Nephron progenitor cell (in vitro differentiated cells): ENCODE measurements at regions not wholly inside any gene's neighbourhood (a gene's known extent, or its start where the extent isn't known, plus 50 kb on each side); places are given as distances from the start of the nearest gene placed in this dataset.

Experiments
- DNase-seq: peaks from one replicate; pipeline ENCODE4 v3.0.0; 2021
- H3K27ac Mint-ChIP-seq: 2 replicates; pipeline ENCODE4 v1.8.0; 2021; ENCODE audit warnings: mild to moderate bottlenecking, moderate library complexity, mixed read lengths
- H3K27me3 Mint-ChIP-seq: 2 replicates; pipeline ENCODE4 v1.8.0; 2021; ENCODE audit warnings: mild to moderate bottlenecking, low read depth, mixed read lengths; ENCODE audit not compliant: poor library complexity
- H3K36me3 Mint-ChIP-seq: 2 replicates; pipeline ENCODE4 v1.8.0; 2021; ENCODE audit warnings: low read depth, mixed read lengths
- H3K4me1 Mint-ChIP-seq: 2 replicates; pipeline ENCODE4 v1.8.0; 2021; ENCODE audit warnings: mixed read lengths
- H3K4me3 Mint-ChIP-seq: 2 replicates; pipeline ENCODE4 v1.8.0; 2021; ENCODE audit warnings: mild to moderate bottlenecking, moderate library complexity, mixed read lengths
- H3K9me3 Mint-ChIP-seq: 2 replicates; pipeline ENCODE4 v1.8.0; 2021; ENCODE audit warnings: mild to moderate bottlenecking, moderate library complexity, mixed read lengths
- TF ChIP-seq, protein P1 (sequence below): fragments of 200-600 bp; sonication (generic); IDR thresholded peaks from 2 replicates; pipeline ENCODE4 v1.5.0; 2021; ENCODE audit warnings: antibody characterized with exemption

DNA sequence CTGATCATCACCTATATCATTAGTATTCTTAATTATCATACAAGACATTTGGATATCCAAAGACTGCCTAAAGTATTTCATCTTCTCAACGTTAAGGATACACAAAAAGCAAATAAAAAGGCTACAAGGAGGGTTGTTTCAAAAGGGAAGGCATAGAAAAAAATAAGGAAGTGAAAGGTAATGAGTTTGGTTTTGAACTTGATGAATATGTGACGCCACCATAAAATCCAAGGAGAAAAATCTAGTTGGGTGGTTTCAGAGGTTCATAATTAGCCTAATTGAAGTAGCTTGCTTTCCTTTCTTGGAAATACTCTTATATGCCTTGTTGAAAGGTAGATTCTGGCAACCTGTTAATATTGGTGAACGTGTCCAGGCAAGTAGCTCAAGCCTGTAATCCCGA, 96.1 kb upstream of the SGCD start:
- no peak for DNase-seq
- TF ChIP-seq, protein P1, sequence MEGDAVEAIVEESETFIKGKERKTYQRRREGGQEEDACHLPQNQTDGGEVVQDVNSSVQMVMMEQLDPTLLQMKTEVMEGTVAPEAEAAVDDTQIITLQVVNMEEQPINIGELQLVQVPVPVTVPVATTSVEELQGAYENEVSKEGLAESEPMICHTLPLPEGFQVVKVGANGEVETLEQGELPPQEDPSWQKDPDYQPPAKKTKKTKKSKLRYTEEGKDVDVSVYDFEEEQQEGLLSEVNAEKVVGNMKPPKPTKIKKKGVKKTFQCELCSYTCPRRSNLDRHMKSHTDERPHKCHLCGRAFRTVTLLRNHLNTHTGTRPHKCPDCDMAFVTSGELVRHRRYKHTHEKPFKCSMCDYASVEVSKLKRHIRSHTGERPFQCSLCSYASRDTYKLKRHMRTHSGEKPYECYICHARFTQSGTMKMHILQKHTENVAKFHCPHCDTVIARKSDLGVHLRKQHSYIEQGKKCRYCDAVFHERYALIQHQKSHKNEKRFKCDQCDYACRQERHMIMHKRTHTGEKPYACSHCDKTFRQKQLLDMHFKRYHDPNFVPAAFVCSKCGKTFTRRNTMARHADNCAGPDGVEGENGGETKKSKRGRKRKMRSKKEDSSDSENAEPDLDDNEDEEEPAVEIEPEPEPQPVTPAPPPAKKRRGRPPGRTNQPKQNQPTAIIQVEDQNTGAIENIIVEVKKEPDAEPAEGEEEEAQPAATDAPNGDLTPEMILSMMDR, result no peak
- Mint-ChIP-seq H3K36me3 (no peaks in the 10 kb centered on the region), H3K9me3 (peaks cover 11% of the 10 kb centered on the region), H3K27ac (no peak overlapping the region), H3K27me3 (peaks cover 6% of the 10 kb centered on the region), H3K4me3 (no peak overlapping the region), H3K4me1 (no peaks in the 10 kb centered on the region)

DNA sequence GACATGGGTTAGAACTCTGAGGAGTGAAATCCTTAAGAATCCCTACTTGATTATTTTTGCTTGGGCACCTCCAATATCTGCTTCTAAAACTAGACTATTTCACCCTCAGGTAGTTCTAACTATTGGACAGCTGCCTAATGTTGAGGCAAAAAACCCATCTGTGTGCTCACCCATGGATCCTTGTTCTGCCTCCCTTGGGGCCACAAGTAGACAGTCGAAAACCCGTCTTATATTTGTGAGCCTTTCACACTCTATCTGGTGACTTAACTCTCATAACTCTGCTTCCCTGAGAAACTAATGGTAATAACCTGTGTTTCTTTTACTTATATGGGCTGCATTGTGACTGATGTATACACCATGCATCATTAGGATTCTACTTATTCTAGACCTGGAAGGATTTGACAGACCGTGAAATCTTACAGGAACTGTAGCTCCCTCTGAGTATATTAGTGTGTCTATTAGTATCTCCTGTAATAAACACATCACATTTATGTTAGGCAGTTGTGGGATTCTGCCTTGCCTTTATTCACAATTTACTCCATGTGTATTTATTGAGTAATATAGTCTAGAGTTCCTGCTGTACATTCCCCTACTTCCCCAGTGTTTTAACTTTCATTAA, 94.6 kb upstream of the SGCD start:
- H3K27ac Mint-ChIP-seq, result no peak overlapping the region

DNA sequence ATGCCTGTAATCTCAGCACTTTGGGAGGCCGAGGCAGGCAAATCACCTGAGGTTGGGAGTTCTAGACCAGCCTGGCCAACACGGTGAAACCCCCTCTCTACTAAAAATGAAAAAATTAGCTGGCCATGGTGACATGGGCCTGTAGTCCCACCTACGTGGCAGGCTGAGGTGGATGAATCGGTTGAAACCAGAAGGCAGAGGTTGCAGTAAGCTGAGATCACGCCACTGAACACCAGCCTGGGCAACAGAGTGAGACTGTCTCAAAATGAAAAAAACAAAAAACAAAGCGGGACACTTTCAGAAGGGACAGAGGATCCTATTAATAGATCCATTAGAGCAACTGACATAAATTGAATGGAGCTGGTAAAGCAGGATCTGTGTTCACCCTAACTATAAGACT, 89.6 kb upstream of the SGCD start:
- Mint-ChIP-seq H3K4me3 (no peak overlapping the region), H3K4me1 (no peaks in the 10 kb centered on the region), H3K9me3 (no peaks in the 10 kb centered on the region), H3K27ac (no peak overlapping the region), H3K27me3 (no peaks in the 10 kb centered on the region), H3K36me3 (no peaks in the 10 kb centered on the region)
- DNase-seq, result no peak
- TF ChIP-seq, protein P1, result no peak

More for the DNA sequence above, 94.6 kb upstream of the SGCD start:
- Mint-ChIP-seq H3K4me1 (no peaks in the 10 kb centered on the region), H3K9me3 (peaks cover 11% of the 10 kb centered on the region), H3K4me3 (no peak overlapping the region), H3K36me3 (no peaks in the 10 kb centered on the region), H3K27me3 (peaks cover 6% of the 10 kb centered on the region)
- TF ChIP-seq, protein P1, result no peak
- DNase-seq, result no peak

DNA sequence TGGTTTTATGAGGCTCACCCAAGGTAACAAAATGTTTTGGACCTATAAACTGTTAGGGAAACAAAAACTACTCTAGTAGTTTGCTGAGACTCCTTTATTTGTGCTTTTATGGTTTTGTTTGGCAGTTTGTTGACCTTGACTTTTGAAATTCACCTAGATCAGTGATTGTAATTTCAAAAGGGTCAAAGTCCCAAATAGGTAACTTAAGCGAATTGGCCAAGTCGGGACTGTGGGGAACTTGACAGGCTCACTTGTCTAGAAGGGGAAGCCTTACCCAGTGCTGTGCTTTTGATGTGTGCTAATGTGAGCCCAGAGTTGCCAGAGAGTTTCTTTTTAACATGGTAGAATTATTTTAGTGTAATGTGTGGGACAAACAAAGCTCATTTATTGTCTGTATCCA, 87.2 kb upstream of the SGCD start:
- Mint-ChIP-seq H3K27ac (no peak overlapping the region), H3K4me3 (no peak overlapping the region), H3K36me3 (no peaks in the 10 kb centered on the region), H3K9me3 (no peaks in the 10 kb centered on the region), H3K27me3 (no peaks in the 10 kb centered on the region), H3K4me1 (no peaks in the 10 kb centered on the region)
- TF ChIP-seq, protein P1, result no peak
- no peak for DNase-seq

DNA sequence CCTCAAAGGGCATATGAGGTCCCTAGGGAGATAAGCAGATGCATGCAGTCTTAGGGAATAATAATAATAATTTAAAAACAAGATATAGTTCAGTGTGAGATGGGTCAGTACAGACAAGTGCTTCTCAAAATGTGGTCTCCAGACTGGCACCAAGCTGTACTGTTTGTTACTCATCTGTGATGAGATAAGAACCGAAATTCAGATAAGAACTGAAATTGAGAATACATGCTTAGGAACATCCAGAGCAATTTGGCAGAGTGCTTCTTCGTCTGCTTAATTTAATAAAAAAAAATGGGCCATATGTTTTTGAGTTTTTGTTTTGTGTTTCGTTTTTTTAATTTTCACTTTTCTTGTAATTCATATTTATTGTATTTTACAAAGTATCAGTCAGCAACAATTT, 86.5 kb upstream of the SGCD start:
- Mint-ChIP-seq H3K27ac (no peak overlapping the region), H3K36me3 (no peaks in the 10 kb centered on the region), H3K9me3 (no peaks in the 10 kb centered on the region), H3K4me3 (no peak overlapping the region), H3K4me1 (no peaks in the 10 kb centered on the region), H3K27me3 (no peaks in the 10 kb centered on the region)
- no peak for DNase-seq
- TF ChIP-seq, protein P1, result no peak

DNA sequence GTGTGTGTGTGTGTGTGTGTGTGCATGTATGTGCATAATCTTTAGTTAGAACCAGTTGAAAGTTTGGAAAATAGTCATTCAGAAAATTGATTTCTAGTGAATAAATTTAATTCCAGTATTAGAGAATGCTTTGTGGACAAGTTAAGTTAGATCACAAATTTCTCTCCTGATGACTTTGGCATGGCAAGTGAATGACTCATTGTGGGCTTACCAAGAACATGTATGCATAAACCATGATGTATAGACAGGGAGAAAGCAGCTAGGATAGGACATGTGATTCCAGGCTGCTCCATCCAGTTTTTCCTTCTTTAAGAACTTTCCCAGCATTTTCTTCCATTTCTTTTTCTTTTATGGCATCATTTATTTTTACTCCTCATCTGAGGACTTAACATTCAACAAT, 85.7 kb upstream of the SGCD start:
- TF ChIP-seq, protein P1, result no peak
- H3K9me3 Mint-ChIP-seq, result no peaks in the 10 kb centered on the region
- no peak for DNase-seq
- no peak overlapping the region for H3K4me3 Mint-ChIP-seq
- no peak overlapping the region for H3K27ac Mint-ChIP-seq
- H3K36me3 Mint-ChIP-seq, result no peaks in the 10 kb centered on the region
- no peaks in the 10 kb centered on the region for H3K27me3 Mint-ChIP-seq
- H3K4me1 Mint-ChIP-seq, result no peaks in the 10 kb centered on the region
